Suprapubic skin (tissue), 3 donors: ENCODE measurements at regions not wholly inside any gene's neighbourhood (a gene's known extent, or its start where the extent isn't known, plus 50 kb on each side); places are given as distances from the start of the nearest gene placed in this dataset.

Experiments
- CTCF ChIP-seq, 2 donors: fragments of 200-600 bp in 1 of 2; fragments of 450-650 bp in 1 of 2; sonication (generic) in 1 of 2; IDR thresholded peaks; one replicate each; pipeline ENCODE4 v1.5.1; 2016 to 2019; ENCODE audit warnings: antibody characterized with exemption in 2 of 2, mild to moderate bottlenecking in 1 of 2, moderate library complexity in 1 of 2
- EP300 ChIP-seq: sonication (generic); formaldehyde crosslinking; IDR thresholded peaks from one replicate; pipeline ENCODE4 v1.6.1; 2017; ENCODE audit warnings: antibody characterized with exemption
- POLR2A ChIP-seq, 2 donors: fragments of 450-650 bp; IDR thresholded peaks; one replicate each; pipeline ENCODE4 v1.6.1; 2017; ENCODE audit warnings: antibody characterized with exemption in 2 of 2, mild to moderate bottlenecking in 2 of 2, moderate library complexity in 2 of 2

GRCh38 chr13:73578251-73578875, 519.6 kb downstream of the KLF5 start:
- TF ChIP-seq CTCF (IDR thresholded peaks at IDR 0.05), result no peak
- no peak for TF ChIP-seq EP300
- TF ChIP-seq POLR2A (IDR thresholded peaks at IDR 0.05), result no peak
